ENCODE measurements at regions not wholly inside any gene's neighbourhood (a gene's known extent, or its start where the extent isn't known, plus 50 kb on each side); places are given as distances from the start of the nearest gene placed in this dataset.

- no peak for DNase-seq (ENCODE audit: low read depth)
These were observed 52.3 kb upstream of the SNTG2 start for GRCh38 chr2:898319-898718.

GRCh38 chr2:897091-897490 lies 53.6 kb upstream of the SNTG2 start:
- DNase-seq (ENCODE audit: low read depth), result no peak

GRCh38 chr2:893311-893710 lies 57.3 kb upstream of the SNTG2 start:
- peak; percentile 48 for DNase-seq (ENCODE audit: low read depth)

- DNase-seq (ENCODE audit: low read depth), result no peak
These were observed 57.8 kb upstream of the SNTG2 start for GRCh38 chr2:892892-893291.

GRCh38 chr2:892401-892800 lies 58.2 kb upstream of the SNTG2 start:
- DNase-seq (ENCODE audit: low read depth), result no peak

GRCh38 chr2:891734-892133 lies 58.9 kb upstream of the SNTG2 start:
- DNase-seq (ENCODE audit: low read depth), result no peak

GRCh38 chr2:890791-891190 lies 59.9 kb upstream of the SNTG2 start:
- peak; percentile 63 for DNase-seq (ENCODE audit: low read depth)

GRCh38 chr2:890214-890613 lies 60.4 kb upstream of the SNTG2 start:
- DNase-seq (ENCODE audit: low read depth), result no peak

GRCh38 chr2:888906-889566 lies 61.6 kb upstream of the SNTG2 start:
- DNase-seq (ENCODE audit: low read depth), result no peak

- peak; percentile 22 for DNase-seq (ENCODE audit: low read depth)
These were observed 62.3 kb upstream of the SNTG2 start for GRCh38 chr2:888211-888801.

- no peak for DNase-seq (ENCODE audit: low read depth)
These were observed 63.0 kb upstream of the SNTG2 start for GRCh38 chr2:887639-888038.

GRCh38 chr2:886072-887022 lies 64.3 kb upstream of the SNTG2 start:
- DNase-seq (ENCODE audit: low read depth), result no peak

GRCh38 chr2:885230-886071 lies 65.2 kb upstream of the SNTG2 start:
- DNase-seq (ENCODE audit: low read depth), result no peak

- no peak for DNase-seq (ENCODE audit: low read depth)
These were observed 66.6 kb upstream of the SNTG2 start for GRCh38 chr2:883803-884748.

- no peak for DNase-seq (ENCODE audit: low read depth)
These were observed 67.3 kb upstream of the SNTG2 start for GRCh38 chr2:883260-883802.

GRCh38 chr2:881204-881918 lies 69.3 kb upstream of the SNTG2 start:
- peak; percentile 9 for DNase-seq (ENCODE audit: low read depth)

GRCh38 chr2:880201-880970 lies 70.3 kb upstream of the SNTG2 start:
- no peak for DNase-seq (ENCODE audit: low read depth)

GRCh38 chr2:879540-879939 lies 71.1 kb upstream of the SNTG2 start:
- DNase-seq (ENCODE audit: low read depth), result no peak

Measured in M059J (cell line).